GM21723 (cell line): ENCODE measurements at regions not wholly inside any gene's neighbourhood (a gene's known extent, or its start where the extent isn't known, plus 50 kb on each side); places are given as distances from the start of the nearest gene placed in this dataset.
"Not testable (repeated sequence)": the region's sequence is repeated elsewhere in the genome, so short reads cannot be mapped to it uniquely, and the experiment has no call there.

Source experiments
- ATAC-seq: cut with Tn5 transposase; IDR thresholded peaks from one replicate; pipeline ENCODE4 v1.9.1; 2021; ENCODE audit warnings: mild to moderate bottlenecking, moderate library complexity; ENCODE audit not compliant: unreplicated experiment

DNA sequence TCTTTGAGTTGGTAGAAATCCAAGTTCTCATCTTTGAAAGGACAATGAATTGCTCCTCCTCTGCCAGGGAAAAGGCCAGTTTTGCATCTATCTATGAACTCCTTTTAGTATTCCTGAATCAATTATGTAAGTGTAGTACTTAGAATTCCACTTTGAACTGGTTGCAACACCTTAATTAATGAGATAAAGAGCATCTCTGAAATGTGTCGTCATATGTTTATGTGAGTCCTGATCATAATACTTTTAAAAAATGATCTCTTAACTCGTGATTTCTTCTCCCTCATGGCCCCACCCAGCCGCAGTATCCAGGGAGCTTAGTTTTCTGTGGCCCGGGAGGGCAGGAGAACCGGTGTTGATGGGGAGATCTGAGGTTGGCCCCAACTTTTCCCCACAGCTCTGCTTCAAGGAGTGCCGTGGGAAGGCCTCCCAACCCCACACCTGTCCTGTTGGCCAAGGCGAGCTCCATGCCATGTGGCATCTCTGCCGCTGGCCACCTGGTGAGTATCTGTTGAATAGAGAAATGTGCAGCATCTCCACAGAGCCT is 203.5 kb downstream of the TMEM121 start:
- not testable (repeated sequence) for ATAC-seq

- not testable (repeated sequence) for ATAC-seq
Observed at GRCh38 chr14:105730731-105731130, 204.3 kb downstream of the TMEM121 start.

DNA sequence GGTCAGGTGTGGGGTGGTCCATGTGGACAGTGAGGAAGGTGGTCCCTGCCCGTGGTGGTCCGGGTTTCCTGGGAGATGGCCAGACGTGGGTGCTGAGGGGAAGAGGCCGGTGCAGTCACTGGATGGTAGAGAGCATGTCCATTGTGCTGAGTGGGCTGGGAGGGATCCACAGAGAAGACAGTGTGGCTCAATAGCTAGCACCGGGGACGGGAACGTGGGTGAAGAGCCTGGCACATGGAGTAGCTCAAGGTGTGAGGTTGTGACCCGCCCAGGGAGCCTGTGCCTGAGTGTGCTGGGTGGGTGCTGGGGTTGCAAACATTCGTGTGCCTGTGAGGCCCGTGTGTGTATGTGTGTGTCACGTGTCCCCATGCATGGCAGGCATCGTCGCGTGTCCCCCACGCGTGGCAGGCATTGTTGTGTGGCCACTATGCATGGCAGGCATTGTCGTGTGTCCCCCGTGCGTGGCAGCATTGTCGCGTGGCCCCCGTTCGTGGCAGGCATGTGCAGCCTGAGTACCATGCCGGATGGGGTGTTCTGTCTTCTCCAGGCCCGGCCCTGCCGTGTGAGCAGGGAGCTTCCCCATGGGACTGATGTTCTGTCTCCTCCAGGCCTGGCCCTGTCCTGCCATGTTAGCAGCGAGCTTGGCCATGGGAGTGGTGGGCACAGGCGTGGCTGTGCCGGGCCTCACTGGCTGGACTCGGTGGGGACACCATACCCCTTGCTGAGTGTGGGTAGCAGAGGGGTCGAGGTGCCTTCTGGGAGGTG is 205.0 kb downstream of the TMEM121 start:
- not testable (repeated sequence) for ATAC-seq

- no peak for ATAC-seq
Observed at GRCh38 chr14:105733081-105734065, 207.0 kb downstream of the TMEM121 start.

DNA sequence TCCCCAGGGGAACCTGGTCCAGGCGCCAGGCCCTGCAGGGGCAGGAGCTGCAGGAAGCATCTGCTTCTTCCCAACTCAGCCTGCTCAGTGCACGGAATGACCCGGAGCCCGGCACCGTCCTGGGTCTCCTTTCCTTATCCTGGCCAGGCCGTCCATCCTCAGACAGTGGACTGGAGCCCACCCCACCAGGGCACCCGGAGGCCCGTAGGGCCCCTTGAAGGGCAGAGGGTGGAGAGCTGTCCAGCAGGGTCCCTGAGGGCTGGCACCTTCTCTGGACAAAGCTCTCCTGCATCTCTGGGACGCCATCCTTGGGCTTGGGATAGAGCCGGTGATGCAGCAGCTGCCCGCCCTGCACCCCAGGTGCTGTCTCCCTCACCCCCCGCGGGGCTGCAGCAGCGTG is 207.9 kb downstream of the TMEM121 start:
- not testable (repeated sequence) for ATAC-seq

GRCh38 chr14:105736331-105736730 is 209.9 kb downstream of the TMEM121 start:
- ATAC-seq: not testable (repeated sequence)

DNA sequence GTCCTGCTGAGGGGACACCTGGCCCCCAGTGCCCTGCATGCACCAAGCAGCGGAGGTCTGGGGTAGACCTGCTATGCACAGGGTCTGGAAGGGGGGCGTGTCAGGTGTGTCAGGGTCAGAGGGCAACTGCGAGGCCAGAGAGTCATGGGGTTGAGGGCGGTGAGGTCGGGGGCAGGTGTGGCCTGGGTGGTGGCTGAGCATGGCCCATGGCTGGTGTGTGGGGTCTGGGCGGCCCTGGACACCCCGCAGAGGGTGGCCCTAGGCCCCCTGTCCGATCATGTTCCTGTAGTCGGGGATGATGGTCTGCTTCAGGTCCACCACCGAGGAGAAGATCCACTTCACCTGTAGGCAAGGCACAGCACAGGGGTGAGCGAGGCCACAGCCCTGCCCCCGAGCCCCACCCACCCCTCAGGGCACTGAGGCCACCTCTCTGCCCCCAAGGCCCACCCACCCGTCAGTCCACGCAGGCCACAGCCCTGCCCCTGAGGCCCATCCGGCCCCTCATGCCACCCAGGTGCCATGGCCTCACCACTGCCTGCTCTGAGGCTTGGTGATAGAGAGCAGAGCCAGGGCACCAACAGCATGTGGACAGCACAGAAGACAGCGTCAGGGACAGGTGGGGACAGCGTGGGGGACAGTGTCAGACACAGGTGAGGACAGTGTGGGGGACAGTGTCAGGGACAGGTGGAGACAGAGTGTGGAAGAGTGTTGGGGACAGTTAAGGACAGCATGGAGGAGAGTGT is 211.3 kb downstream of the TMEM121 start:
- ATAC-seq: no peak

GRCh38 chr14:105738638-105739037 is 212.3 kb downstream of the TMEM121 start:
- ATAC-seq: no peak

DNA sequence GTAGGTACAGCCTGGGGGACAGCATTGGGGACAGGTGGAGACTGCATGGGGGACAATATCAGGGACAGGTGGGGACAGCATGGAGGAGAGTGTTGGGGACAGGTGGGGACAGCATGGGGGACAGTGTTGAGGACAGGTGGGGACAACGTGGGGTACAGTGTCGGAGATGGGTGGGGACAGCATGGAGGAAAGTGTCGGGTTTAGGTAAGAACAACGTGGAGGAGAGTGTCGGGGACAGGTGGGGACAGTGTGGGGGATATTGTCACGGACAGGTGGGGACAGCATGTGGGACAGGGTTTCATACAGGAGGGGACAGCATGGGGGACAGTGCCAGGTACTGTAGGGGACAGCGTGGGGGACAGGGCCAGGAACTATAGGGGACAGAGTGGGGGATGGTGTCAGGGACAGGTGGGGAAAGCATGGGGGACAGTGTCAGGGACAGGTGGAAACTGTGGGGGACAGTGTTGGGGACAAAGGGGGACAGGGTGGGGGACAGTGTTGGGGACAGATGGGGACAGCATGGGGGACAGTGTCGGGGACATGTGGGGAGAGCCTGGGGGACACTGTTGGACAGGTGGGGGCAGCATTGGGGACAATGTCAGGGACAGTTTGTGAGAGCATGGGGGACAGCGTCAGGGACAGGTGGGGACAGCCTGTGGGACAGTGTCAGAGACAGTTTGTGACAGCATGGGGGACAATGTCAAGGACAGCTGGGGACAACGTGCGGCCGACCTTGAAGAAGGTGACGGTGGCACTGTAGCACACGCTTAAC is 213.1 kb downstream of the TMEM121 start:
- no peak for ATAC-seq

DNA sequence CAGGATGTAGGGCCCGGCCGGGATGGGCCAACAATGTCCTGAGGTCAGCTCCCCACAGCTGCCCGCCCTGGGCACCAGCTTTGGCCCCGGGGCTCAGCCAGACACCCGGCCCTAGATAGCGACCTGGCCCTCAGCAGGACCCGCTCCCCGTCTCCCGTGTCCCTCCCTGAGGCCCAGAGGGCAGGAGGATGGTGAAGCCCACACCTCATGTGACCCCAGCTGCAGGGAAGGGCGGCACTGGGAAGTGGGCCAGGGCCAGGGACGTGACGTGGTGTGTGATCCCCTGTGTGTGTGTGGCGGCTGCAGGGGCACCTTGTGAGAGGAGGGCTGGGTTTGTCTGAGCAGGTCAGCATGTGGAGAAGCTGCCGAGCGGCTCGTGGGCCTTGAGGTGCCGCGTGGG is 213.9 kb downstream of the TMEM121 start:
- not testable (repeated sequence) for ATAC-seq

- not testable (repeated sequence) for ATAC-seq
Observed at GRCh38 chr14:105740961-105741360, 214.6 kb downstream of the TMEM121 start.

DNA sequence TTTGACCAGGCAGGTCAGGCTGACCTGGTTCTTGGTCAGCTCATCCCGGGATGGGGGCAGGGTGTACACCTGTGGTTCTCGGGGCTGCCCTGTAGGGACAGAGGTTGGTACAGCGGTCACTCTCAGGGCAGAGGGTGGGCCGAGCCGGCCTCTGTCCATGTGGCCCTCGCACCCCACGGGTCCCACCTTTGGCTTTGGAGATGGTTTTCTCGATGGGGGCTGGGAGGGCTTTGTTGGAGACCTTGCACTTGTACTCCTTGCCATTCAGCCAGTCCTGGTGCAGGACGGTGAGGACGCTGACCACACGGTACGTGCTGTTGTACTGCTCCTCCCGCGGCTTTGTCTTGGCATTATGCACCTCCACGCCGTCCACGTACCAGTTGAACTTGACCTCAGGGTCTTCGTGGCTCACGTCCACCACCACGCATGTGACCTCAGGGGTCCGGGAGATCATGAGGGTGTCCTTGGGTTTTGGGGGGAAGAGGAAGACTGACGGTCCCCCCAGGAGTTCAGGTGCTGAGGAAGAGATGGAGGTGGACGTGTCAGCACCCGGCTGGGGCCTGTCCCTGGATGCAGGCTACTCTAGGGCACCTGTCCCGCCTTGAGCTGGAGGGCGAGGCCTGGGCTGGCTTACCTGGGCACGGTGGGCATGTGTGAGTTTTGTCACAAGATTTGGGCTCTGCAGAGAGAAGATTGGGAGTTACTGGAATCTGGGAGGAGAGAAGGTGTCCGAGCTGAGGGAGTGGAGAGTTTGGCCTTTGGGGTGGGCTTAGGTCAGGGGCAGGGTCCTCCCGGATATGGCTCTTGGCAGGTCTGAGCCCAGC is 215.5 kb downstream of the TMEM121 start:
- not testable (repeated sequence) for ATAC-seq

- ATAC-seq: no peak
Observed at GRCh38 chr14:105742531-105742848, 216.1 kb downstream of the TMEM121 start.

GRCh38 chr14:105742904-105743701 is 216.7 kb downstream of the TMEM121 start:
- not testable (repeated sequence) for ATAC-seq

DNA sequence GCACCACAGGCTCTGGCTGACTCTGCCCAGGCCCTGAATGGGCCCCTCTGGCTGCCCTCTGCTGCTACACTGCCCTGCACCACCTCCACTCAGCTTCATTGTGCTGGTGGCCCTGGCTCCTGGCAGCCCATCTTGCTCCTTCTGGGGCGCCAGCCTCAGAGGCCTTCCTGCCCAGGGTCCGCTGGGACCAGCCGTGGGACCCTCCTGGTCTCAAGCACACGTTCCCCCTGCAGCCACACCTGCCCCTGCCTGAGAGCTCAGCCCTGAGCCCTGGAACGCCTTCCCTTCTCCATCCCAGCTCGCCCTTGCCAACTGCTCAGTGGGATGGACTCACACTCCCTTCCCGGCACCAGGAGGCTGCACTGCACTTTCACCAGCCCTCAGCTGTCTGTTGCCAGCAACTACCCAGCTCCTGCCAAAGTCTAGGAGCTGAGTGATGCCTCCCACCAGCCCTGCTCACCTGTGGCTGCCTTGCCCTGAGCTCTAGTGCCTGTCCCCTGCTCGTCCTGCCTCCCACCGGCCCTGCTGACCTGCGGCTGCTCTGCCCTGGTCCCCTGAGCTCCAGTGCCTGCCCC is 217.9 kb downstream of the TMEM121 start:
- ATAC-seq: not testable (repeated sequence)

GRCh38 chr14:105745433-105746123 is 219.2 kb downstream of the TMEM121 start:
- ATAC-seq: no peak

GRCh38 chr14:105746124-105746514 is 219.7 kb downstream of the TMEM121 start:
- ATAC-seq: no peak
